H9 (cell line): ENCODE measurements at regions not wholly inside any gene's neighbourhood (a gene's known extent, or its start where the extent isn't known, plus 50 kb on each side); places are given as distances from the start of the nearest gene placed in this dataset.
"Not testable (repeated sequence)": the region's sequence is repeated elsewhere in the genome, so short reads cannot be mapped to it uniquely, and the experiment has no call there.

Source experiments
- DNase-seq: peaks from one replicate; pipeline ENCODE4 v3.0.0-alpha.2; 2017
- H2AFZ ChIP-seq: one replicate; pipeline ENCODE4 v1.6.1; 2013; ENCODE audit warnings: mild to moderate bottlenecking, low read length, control low read depth, moderate library complexity
- H2AK5ac ChIP-seq: 2 replicates; pipeline ENCODE4 v1.6.1; 2013; ENCODE audit warnings: low read length, control low read depth, mixed read lengths; ENCODE audit not compliant: insufficient read length
- H2BK120ac ChIP-seq: one replicate; pipeline ENCODE4 v1.6.1; 2013; ENCODE audit warnings: low read depth, mild to moderate bottlenecking, low read length, control low read depth, inconsistent platforms; ENCODE audit not compliant: poor library complexity, severe bottlenecking
- H2BK12ac ChIP-seq: 2 replicates; pipeline ENCODE4 v1.6.1; 2013; ENCODE audit warnings: low read length, control low read depth, mixed read lengths, low read depth; ENCODE audit not compliant: insufficient read length
- H2BK15ac ChIP-seq: 2 replicates; pipeline ENCODE4 v1.6.1; 2013; ENCODE audit warnings: low read depth, low read length, control low read depth
- H2BK20ac ChIP-seq: one replicate; pipeline ENCODE4 v1.6.1; 2013; ENCODE audit warnings: low read depth, mild to moderate bottlenecking, low read length, control low read depth, inconsistent platforms; ENCODE audit not compliant: poor library complexity, severe bottlenecking
- H2BK5ac ChIP-seq: 2 replicates; pipeline ENCODE4 v1.6.1; 2013; ENCODE audit warnings: low read length, control low read depth, mixed read lengths; ENCODE audit not compliant: insufficient read length
- H3K14ac ChIP-seq: 2 replicates; pipeline ENCODE4 v1.6.1; 2013; ENCODE audit warnings: low read length, control low read depth; ENCODE audit not compliant: insufficient read depth
- H3K18ac ChIP-seq: 2 replicates; pipeline ENCODE4 v1.6.1; 2013; ENCODE audit warnings: low read depth, mild to moderate bottlenecking, mixed read lengths, low read length, control low read depth; ENCODE audit not compliant: insufficient read length
- H3K23ac ChIP-seq: 2 replicates; pipeline ENCODE4 v1.6.1; 2013; ENCODE audit warnings: low read length, control low read depth, mixed read lengths, low read depth; ENCODE audit not compliant: insufficient read length
- H3K23me2 ChIP-seq: 2 replicates; pipeline ENCODE4 v1.6.1; 2013; ENCODE audit warnings: low read depth, mild to moderate bottlenecking, mixed read lengths, low read length, control low read depth; ENCODE audit not compliant: insufficient read length, poor library complexity, severe bottlenecking
- H3K27ac ChIP-seq: 2 replicates; pipeline ENCODE4 v1.5.1; 2013; ENCODE audit warnings: low read length, control low read depth, mixed read lengths, low read depth; ENCODE audit not compliant: insufficient read length
- H3K27me3 ChIP-seq: 2 replicates; pipeline ENCODE4 v1.6.1; 2013; ENCODE audit warnings: low read length, control low read depth, inconsistent platforms; ENCODE audit not compliant: insufficient read depth
- H3K4ac ChIP-seq: 2 replicates; pipeline ENCODE4 v1.6.1; 2013; ENCODE audit warnings: low read depth, mild to moderate bottlenecking, control low read depth, inconsistent platforms, low read length, moderate library complexity
- H3K4me1 ChIP-seq: 2 replicates; pipeline ENCODE4 v1.6.1; 2013; ENCODE audit warnings: low read length, control low read depth, inconsistent platforms; ENCODE audit not compliant: insufficient read depth
- H3K4me2 ChIP-seq: 2 replicates; pipeline ENCODE4 v1.6.1; 2013; ENCODE audit warnings: low read length, control low read depth, mixed read lengths; ENCODE audit not compliant: insufficient read length, insufficient read depth
- H3K56ac ChIP-seq: 2 replicates; pipeline ENCODE4 v1.6.1; 2013; ENCODE audit warnings: low read depth, mild to moderate bottlenecking, mixed read lengths, low read length, control low read depth; ENCODE audit not compliant: insufficient read length
- H3K79me1 ChIP-seq: 2 replicates; pipeline ENCODE4 v1.6.1; 2013; ENCODE audit warnings: low read depth, mild to moderate bottlenecking, moderate library complexity, low read length, control low read depth, inconsistent platforms; ENCODE audit not compliant: insufficient read depth, poor library complexity, severe bottlenecking
- H3K79me2 ChIP-seq: 2 replicates; pipeline ENCODE4 v1.6.1; 2013; ENCODE audit warnings: low read length, control low read depth, inconsistent platforms; ENCODE audit not compliant: insufficient read depth
- H3K9ac ChIP-seq: 2 replicates; pipeline ENCODE4 v1.6.1; 2013; ENCODE audit warnings: low read length, control low read depth, mixed read lengths; ENCODE audit not compliant: insufficient read length; ENCODE audit errors: extremely low read depth
- H3K9me3 ChIP-seq: one replicate; pipeline ENCODE4 v1.6.1; 2013; ENCODE audit warnings: low read depth, low read length, inconsistent platforms; ENCODE audit not compliant: control insufficient read depth
- H3T11ph ChIP-seq: one replicate; pipeline ENCODE4 v1.6.1; 2013; ENCODE audit warnings: mild to moderate bottlenecking, low read length, control low read depth, inconsistent platforms
- H4K20me1 ChIP-seq: one replicate; pipeline ENCODE4 v1.6.1; 2013; ENCODE audit not compliant: control insufficient read depth, insufficient read length, insufficient read depth
- H4K5ac ChIP-seq: 2 replicates; pipeline ENCODE4 v1.6.1; 2013; ENCODE audit warnings: low read depth, mild to moderate bottlenecking, mixed read lengths, low read length, control low read depth; ENCODE audit not compliant: insufficient read length
- H4K8ac ChIP-seq: replicated peaks from 2 replicates; pipeline ENCODE4 v1.6.1; 2013; ENCODE audit warnings: low read length, control low read depth, mixed read lengths, low read depth; ENCODE audit not compliant: insufficient read length
- H4K91ac ChIP-seq: 2 replicates; pipeline ENCODE4 v1.6.1; 2013; ENCODE audit warnings: low read depth, mild to moderate bottlenecking, moderate library complexity, mixed read lengths, low read length, control low read depth; ENCODE audit not compliant: insufficient read length
- H3K27ac Mint-ChIP-seq, 3 experiments: 2 replicates in 2 of 3; 3 replicates in 1 of 3; pipeline ENCODE4 v1.8.0; 2020 to 2021; ENCODE audit warnings: mixed read lengths in 3 of 3, mild to moderate bottlenecking in 1 of 3, moderate library complexity in 1 of 3
- H3K27me3 Mint-ChIP-seq: 2 replicates; pipeline ENCODE4 v1.8.0; 2021; ENCODE audit warnings: low read depth, mild to moderate bottlenecking, moderate library complexity, mixed read lengths
- H3K36me3 Mint-ChIP-seq, 3 experiments: 2 replicates in 2 of 3; 3 replicates in 1 of 3; pipeline ENCODE4 v1.8.0; 2020 to 2021; ENCODE audit warnings: low read depth in 3 of 3, mixed read lengths in 3 of 3; ENCODE audit not compliant: insufficient read depth in 1 of 3
- H3K4me1 Mint-ChIP-seq, 2 experiments: 2 replicates each; pipeline ENCODE4 v1.8.0; 2020; ENCODE audit warnings: mixed read lengths in 2 of 2
- H3K4me3 Mint-ChIP-seq, 2 experiments: 2 replicates in 1 of 2; 3 replicates in 1 of 2; pipeline ENCODE4 v1.8.0; 2020 to 2021; ENCODE audit warnings: mild to moderate bottlenecking in 2 of 2, mixed read lengths in 2 of 2, moderate library complexity in 1 of 2
- H3K9me3 Mint-ChIP-seq, 2 experiments: 2 replicates in 1 of 2; 3 replicates in 1 of 2; pipeline ENCODE4 v1.8.0; 2020; ENCODE audit warnings: mild to moderate bottlenecking in 2 of 2, mixed read lengths in 2 of 2, moderate library complexity in 1 of 2
- CTCF ChIP-seq: fragments of 200-600 bp; sonication (generic); conservative IDR thresholded peaks from 3 replicates; pipeline ENCODE4 v1.8.0; 2021; ENCODE audit warnings: antibody characterized with exemption, mild to moderate bottlenecking
- WGBS: extraction: QIAGEN DNeasy Blood & Tissue Kit; methylation state at CpG from one replicate; pipeline ENCODE4 v1.1.7; 2013; ENCODE audit warnings: missing lambda C conversion rate, low lambda C conversion rate, mixed read lengths; ENCODE audit not compliant: insufficient read length; ENCODE audit errors: extremely low coverage; 5-methylcytosine and 5-hydroxymethylcytosine counted together

- H3K18ac ChIP-seq, result no peak overlapping the region
- no peak overlapping the region for H2AFZ ChIP-seq
- Mint-ChIP-seq H3K9me3 (peaks cover 9% of the 10 kb centered on the region in 2 experiments), H3K4me3 (no peak overlapping the region), H3K27ac (no peak overlapping the region), H3K4me1 (peaks cover 49 to 58% of the 10 kb centered on the region in 2 experiments), H3K36me3 (peaks cover 4 to 11% (median 11%) of the 10 kb centered on the region in 3 experiments; a peak in 5 of 7 replicates), H3K27me3 (no peaks in the 10 kb centered on the region)
- no peak overlapping the region for H4K91ac ChIP-seq
- no peak overlapping the region for H3K23ac ChIP-seq
- no peak overlapping the region for H2BK120ac ChIP-seq
- no peak overlapping the region for H4K8ac ChIP-seq
- no peaks in the 10 kb centered on the region for H3K23me2 ChIP-seq
- H3K27me3 ChIP-seq, result no peaks in the 10 kb centered on the region
- DNase-seq, result no peak
- H4K5ac ChIP-seq, result no peak overlapping the region
- no peaks in the 10 kb centered on the region for H3K9me3 ChIP-seq
- no peak overlapping the region for H2AK5ac ChIP-seq
- no peak overlapping the region for H3K56ac ChIP-seq
- no peak overlapping the region for H3K14ac ChIP-seq
- no peak overlapping the region for H3K4me2 ChIP-seq
- no peaks in the 10 kb centered on the region for H3K79me1 ChIP-seq
- H3K4me1 ChIP-seq, result peaks cover 8% of the 10 kb centered on the region
- H3K27ac ChIP-seq, result no peak overlapping the region
- no peak overlapping the region for H2BK20ac ChIP-seq
- no peak overlapping the region for H2BK12ac ChIP-seq
- no peak for TF ChIP-seq CTCF
- WGBS, result no CpG with 5 or more reads among the region's 1 CpG
- H3K9ac ChIP-seq, result no peak overlapping the region
- no peak overlapping the region for H2BK5ac ChIP-seq
- no peaks in the 10 kb centered on the region for H3K79me2 ChIP-seq
- no peaks in the 10 kb centered on the region for H4K20me1 ChIP-seq
- no peak overlapping the region for H2BK15ac ChIP-seq
- no peak overlapping the region for H3K4ac ChIP-seq
- H3T11ph ChIP-seq, result no peak overlapping the region
Measured at GRCh38 chr4:55278316-55278715, 67.7 kb upstream of the SRD5A3 start.

- H4K91ac ChIP-seq, H3T11ph ChIP-seq, H4K20me1 ChIP-seq, H3K14ac ChIP-seq, H3K79me1 ChIP-seq, H3K79me2 ChIP-seq, H2BK20ac ChIP-seq, H3K4me1 ChIP-seq, H2AK5ac ChIP-seq, H3K18ac ChIP-seq, H2BK12ac ChIP-seq, H3K27me3 ChIP-seq, H2BK15ac ChIP-seq, H4K8ac ChIP-seq, H3K23ac ChIP-seq, H4K5ac ChIP-seq, H2BK120ac ChIP-seq, H2AFZ ChIP-seq, H3K56ac ChIP-seq, H3K23me2 ChIP-seq, H3K9ac ChIP-seq, H3K4ac ChIP-seq, H3K27me3 Mint-ChIP-seq, H2BK5ac ChIP-seq: not testable (repeated sequence)
- no CpG with 5 or more reads among the region's 7 CpGs for WGBS
- H3K4me1 Mint-ChIP-seq, result peaks cover 45 to 50% of the 10 kb centered on the region in 2 experiments
- peaks cover 20 to 33% (median 30%) of the 10 kb centered on the region in 3 experiments for H3K36me3 Mint-ChIP-seq
- H3K9me3 Mint-ChIP-seq, result peaks cover 30 to 31% of the 10 kb centered on the region in 2 experiments
- DNase-seq, result peak; percentile 57
- Histone ChIP-seq H3K9me3 (peaks cover 16% of the 10 kb centered on the region), H3K27ac (peak overlapping the region; percentile 86), H3K4me2 (peak overlapping the region; percentile 43)
- H3K27ac Mint-ChIP-seq, result peak overlapping the region; percentile 87 to 95 (median 95)
- peak overlapping the region; percentile 43 to 70; a peak in 3 of 5 replicates for H3K4me3 Mint-ChIP-seq
Measured at GRCh38 chr4:55280474-55280873, 65.6 kb upstream of the SRD5A3 start.
